ENCODE measurements at regions not wholly inside any gene's neighbourhood (a gene's known extent, or its start where the extent isn't known, plus 50 kb on each side); places are given as distances from the start of the nearest gene placed in this dataset.

DNA sequence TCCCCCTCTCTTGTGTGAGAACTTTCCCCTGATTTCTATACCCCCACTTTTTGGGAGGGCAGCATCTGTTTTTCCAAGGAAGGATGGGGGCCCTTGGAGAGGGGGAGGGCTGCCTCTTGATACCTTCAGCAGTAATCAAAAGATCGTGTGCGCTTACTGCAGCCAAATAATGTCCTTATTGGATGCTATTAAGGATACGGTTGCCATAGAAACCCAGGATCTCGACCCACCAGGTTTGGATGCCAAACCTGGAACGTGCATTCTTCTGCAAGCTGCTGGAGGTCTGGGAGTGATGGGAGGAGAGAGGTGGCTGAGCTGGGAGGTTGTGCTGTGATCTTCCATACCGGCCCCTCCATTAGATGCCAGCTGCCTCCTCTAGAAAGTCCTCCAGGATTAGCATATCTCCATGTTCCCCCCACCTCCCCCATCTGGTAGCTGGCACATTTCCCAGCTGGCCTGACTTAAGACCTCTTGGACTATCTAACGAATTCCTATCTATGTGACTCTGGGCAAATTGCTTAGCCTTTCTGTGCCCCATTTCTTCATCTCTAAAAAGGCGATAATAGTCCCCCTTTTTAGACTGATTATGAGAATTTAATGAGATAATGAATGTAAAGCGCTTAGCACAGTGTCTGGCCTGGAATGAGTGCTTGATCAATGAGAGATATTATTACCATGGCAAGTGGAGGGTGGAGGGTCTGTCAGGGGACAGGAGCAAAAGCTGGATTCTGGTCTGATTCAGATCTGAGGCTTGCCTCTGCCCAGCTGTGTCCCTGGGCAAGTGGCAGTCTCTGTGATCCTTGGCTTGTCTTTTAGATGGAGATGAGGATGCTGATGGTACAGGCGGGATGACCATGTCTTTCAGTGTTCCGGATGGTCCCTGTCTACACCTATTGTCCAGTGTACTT is 78.5 kb upstream of the PCBD1 start:
- TF ChIP-seq EZH2 (IDR thresholded peaks at IDR 0.05; ENCODE audit: insufficient read depth, poor library complexity, severe bottlenecking) (no peak), EZH2phosphoT487 (IDR thresholded peaks at IDR 0.05; ENCODE audit: insufficient read depth, low read depth) (no peak)
